ENCODE measurements at regions not wholly inside any gene's neighbourhood (a gene's known extent, or its start where the extent isn't known, plus 50 kb on each side); places are given as distances from the start of the nearest gene placed in this dataset.

DNA sequence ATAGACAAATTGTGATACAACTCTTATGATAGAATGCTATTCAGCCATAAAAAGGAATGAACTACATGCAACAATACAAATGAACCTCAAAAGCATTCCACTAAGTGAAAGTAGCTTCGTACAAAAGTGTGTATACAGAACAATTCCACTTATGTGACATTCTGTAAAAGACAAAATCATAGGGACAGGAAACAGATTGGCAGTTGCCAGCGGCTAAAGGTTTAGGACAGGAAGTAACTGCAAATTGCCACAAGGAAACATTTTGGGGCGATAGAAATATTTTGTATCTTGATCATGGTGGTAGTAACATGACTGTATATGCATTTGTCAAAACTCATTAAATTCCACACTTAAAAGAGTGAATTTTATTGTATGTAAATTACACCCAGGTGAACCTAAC is 113.4 kb downstream of the CAPZA3 start:
- SMC1A ChIA-PET (ENCODE audit: uncharacterized antibody, unreplicated experiment), result no interaction called here
- H2AFZ ChIP-seq (ENCODE audit: control insufficient read depth, low read depth, low read length), result no peak overlapping the region
- no peak overlapping the region for H3K9ac ChIP-seq (ENCODE audit: control insufficient read depth, insufficient read depth, low read length)
- no peaks in the 10 kb centered on the region for H3K36me3 ChIP-seq (ENCODE audit: control insufficient read depth in 2 of 2, insufficient read depth in 2 of 2, low read length in 1 of 2)
- RAD21 ChIA-PET (ENCODE audit: unreplicated experiment), result no interaction called here
- intact Hi-C loops (cut with micrococcal nuclease; ENCODE audit: unreplicated experiment), result no loop called here
- no peak for TF ChIP-seq RCOR1 (conservative IDR thresholded peaks at IDR 0.05; ENCODE audit: low read depth, low read length)
- TF ChIP-seq CREB1 (IDR thresholded peaks at IDR 0.05; ENCODE audit: low read depth), result no peak
- no peak for TF ChIP-seq YBX1 (IDR thresholded peaks at IDR 0.05)
- no peak for TF ChIP-seq HDGF (IDR thresholded peaks at IDR 0.05)
- no peak for TF ChIP-seq DPF2 (IDR thresholded peaks at IDR 0.05)
- TF ChIP-seq LARP7 (IDR thresholded peaks at IDR 0.05), result no peak
- TF ChIP-seq, protein P1, sequence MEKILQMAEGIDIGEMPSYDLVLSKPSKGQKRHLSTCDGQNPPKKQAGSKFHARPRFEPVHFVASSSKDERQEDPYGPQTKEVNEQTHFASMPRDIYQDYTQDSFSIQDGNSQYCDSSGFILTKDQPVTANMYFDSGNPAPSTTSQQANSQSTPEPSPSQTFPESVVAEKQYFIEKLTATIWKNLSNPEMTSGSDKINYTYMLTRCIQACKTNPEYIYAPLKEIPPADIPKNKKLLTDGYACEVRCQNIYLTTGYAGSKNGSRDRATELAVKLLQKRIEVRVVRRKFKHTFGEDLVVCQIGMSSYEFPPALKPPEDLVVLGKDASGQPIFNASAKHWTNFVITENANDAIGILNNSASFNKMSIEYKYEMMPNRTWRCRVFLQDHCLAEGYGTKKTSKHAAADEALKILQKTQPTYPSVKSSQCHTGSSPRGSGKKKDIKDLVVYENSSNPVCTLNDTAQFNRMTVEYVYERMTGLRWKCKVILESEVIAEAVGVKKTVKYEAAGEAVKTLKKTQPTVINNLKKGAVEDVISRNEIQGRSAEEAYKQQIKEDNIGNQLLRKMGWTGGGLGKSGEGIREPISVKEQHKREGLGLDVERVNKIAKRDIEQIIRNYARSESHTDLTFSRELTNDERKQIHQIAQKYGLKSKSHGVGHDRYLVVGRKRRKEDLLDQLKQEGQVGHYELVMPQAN (conservative IDR thresholded peaks at IDR 0.05), result no peak
- no peak for TF ChIP-seq ASH2L (IDR thresholded peaks at IDR 0.05; ENCODE audit: borderline replicate concordance, low read depth)
- TF ChIP-seq GATAD2B (conservative IDR thresholded peaks at IDR 0.05; ENCODE audit: low read depth), result no peak
- TF ChIP-seq ZNF384 (IDR thresholded peaks at IDR 0.05; ENCODE audit: borderline replicate concordance, low read depth, low read length), result no peak
- TF ChIP-seq, protein P2, sequence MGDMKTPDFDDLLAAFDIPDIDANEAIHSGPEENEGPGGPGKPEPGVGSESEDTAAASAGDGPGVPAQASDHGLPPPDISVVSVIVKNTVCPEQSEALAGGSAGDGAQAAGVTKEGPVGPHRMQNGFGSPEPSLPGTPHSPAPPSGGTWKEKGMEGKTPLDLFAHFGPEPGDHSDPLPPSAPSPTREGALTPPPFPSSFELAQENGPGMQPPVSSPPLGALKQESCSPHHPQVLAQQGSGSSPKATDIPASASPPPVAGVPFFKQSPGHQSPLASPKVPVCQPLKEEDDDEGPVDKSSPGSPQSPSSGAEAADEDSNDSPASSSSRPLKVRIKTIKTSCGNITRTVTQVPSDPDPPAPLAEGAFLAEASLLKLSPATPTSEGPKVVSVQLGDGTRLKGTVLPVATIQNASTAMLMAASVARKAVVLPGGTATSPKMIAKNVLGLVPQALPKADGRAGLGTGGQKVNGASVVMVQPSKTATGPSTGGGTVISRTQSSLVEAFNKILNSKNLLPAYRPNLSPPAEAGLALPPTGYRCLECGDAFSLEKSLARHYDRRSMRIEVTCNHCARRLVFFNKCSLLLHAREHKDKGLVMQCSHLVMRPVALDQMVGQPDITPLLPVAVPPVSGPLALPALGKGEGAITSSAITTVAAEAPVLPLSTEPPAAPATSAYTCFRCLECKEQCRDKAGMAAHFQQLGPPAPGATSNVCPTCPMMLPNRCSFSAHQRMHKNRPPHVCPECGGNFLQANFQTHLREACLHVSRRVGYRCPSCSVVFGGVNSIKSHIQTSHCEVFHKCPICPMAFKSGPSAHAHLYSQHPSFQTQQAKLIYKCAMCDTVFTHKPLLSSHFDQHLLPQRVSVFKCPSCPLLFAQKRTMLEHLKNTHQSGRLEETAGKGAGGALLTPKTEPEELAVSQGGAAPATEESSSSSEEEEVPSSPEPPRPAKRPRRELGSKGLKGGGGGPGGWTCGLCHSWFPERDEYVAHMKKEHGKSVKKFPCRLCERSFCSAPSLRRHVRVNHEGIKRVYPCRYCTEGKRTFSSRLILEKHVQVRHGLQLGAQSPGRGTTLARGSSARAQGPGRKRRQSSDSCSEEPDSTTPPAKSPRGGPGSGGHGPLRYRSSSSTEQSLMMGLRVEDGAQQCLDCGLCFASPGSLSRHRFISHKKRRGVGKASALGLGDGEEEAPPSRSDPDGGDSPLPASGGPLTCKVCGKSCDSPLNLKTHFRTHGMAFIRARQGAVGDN (IDR thresholded peaks at IDR 0.05), result no peak
- TF ChIP-seq SMC3 (IDR thresholded peaks at IDR 0.05; ENCODE audit: borderline replicate concordance, low read length), result no peak
- TF ChIP-seq TBL1XR1 (IDR thresholded peaks at IDR 0.05; ENCODE audit: low read depth, low read length), result no peak
- no peak for TF ChIP-seq WRNIP1 (IDR thresholded peaks at IDR 0.05; ENCODE audit: borderline replicate concordance, low read depth, low read length)
- TF ChIP-seq, protein P3, sequence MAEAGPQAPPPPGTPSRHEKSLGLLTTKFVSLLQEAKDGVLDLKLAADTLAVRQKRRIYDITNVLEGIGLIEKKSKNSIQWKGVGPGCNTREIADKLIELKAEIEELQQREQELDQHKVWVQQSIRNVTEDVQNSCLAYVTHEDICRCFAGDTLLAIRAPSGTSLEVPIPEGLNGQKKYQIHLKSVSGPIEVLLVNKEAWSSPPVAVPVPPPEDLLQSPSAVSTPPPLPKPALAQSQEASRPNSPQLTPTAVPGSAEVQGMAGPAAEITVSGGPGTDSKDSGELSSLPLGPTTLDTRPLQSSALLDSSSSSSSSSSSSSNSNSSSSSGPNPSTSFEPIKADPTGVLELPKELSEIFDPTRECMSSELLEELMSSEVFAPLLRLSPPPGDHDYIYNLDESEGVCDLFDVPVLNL (IDR thresholded peaks at IDR 0.05; ENCODE audit: low read depth, low read length), result no peak
- in situ Hi-C loops (cut with MboI), result no loop called here
- DNase-seq (ENCODE audit: low read depth, low spot score) (no peak), ATAC-seq (no peak), FAIRE-seq (no peak)
- no peaks in the 10 kb centered on the region for H4K20me1 ChIP-seq (ENCODE audit: control insufficient read depth, insufficient read depth)
- BruUV-seq (replicated peaks), result no TSS peak
- no peak overlapping the region for H3K4me3 ChIP-seq
- 0% methylated on average over 3 of the region's 3 CpGs for WGBS (ENCODE audit: insufficient coverage, insufficient replicate concordance, low lambda C conversion rate, missing lambda C conversion rate)
- CTCF ChIA-PET, result no interaction called here
- H3K9me3 ChIP-seq (replicated peaks; ENCODE audit: control insufficient read depth, insufficient read depth, low read length), result no peaks in the 10 kb centered on the region
- no peak overlapping the region for H3K27ac ChIP-seq (ENCODE audit: control insufficient read depth, insufficient read depth)
- H3K4me2 ChIP-seq (ENCODE audit: control insufficient read depth, insufficient read depth), result no peak overlapping the region
- POLR2A ChIA-PET, result no interaction called here
- no peaks in the 10 kb centered on the region for H3K79me2 ChIP-seq (ENCODE audit: control insufficient read depth, insufficient read depth, low read length)
- no peaks in the 10 kb centered on the region for H3K27me3 ChIP-seq (replicated peaks in 1 of 2; ENCODE audit: control insufficient read depth in 2 of 2, insufficient read depth in 2 of 2, low read length in 1 of 2)
- H3K4me1 ChIP-seq (ENCODE audit: control insufficient read depth, insufficient read depth, low read length), result no peaks in the 10 kb centered on the region

Data from GM12878 (cell line).